SK-N-SH (cell line): ENCODE measurements at regions not wholly inside any gene's neighbourhood (a gene's known extent, or its start where the extent isn't known, plus 50 kb on each side); places are given as distances from the start of the nearest gene placed in this dataset.

Experiments
- CTCF ChIA-PET: fragments of 300-600, 350-600 bp; formaldehyde crosslinking; extraction: SDS; loops from one replicate; lab custom pipeline; 2021; lab: Yijun Ruan, JAX
- POLR2A ChIA-PET: fragments of 350-600 bp; sonication (Branson Sonifier 250); formaldehyde crosslinking; extraction: SDS; loops from one replicate; lab custom pipeline; 2020; ENCODE audit warnings: antibody characterized with exemption, inconsistent platforms; lab: Yijun Ruan, JAX
- DNase-seq: peaks from one replicate; pipeline ENCODE4 v3.0.0; 2012
- H2AFZ ChIP-seq: fragments of 200-600 bp; sonication (generic); 2 replicates; pipeline ENCODE4 v1.8.1; 2016; ENCODE audit warnings: antibody characterized with exemption, mild to moderate bottlenecking, low read depth
- H3F3A ChIP-seq: fragments of 200-600 bp; sonication (generic); replicated peaks from 2 replicates; pipeline ENCODE3; 2016; ENCODE audit warnings: antibody characterized with exemption, mild to moderate bottlenecking; ENCODE audit not compliant: insufficient read depth
- H3K27ac ChIP-seq, 2 experiments: fragments of 200-500 bp in 1 of 2; fragments of 200-600 bp in 1 of 2; sonication (Bioruptor generic) in 1 of 2; sonication (generic), shearing (Covaris generic) in 1 of 2; 2 replicates each; pipeline versions ENCODE4 v1.5.1 to v1.6.1; 2014 to 2016; ENCODE audit warnings: low read depth in 2 of 2, inconsistent platforms in 1 of 2, low read length in 1 of 2, mild to moderate bottlenecking in 1 of 2, mixed read lengths in 1 of 2
- H3K27me3 ChIP-seq: fragments of 200-600 bp; sonication (generic), shearing (Covaris generic); 2 replicates; pipeline ENCODE4 v1.6.1; 2016; ENCODE audit warnings: mixed run types; ENCODE audit not compliant: insufficient read depth
- H3K36me3 ChIP-seq, 2 experiments: fragments of 200-500 bp in 1 of 2; fragments of 200-600 bp in 1 of 2; sonication (Bioruptor generic) in 1 of 2; sonication (generic) in 1 of 2; replicated peaks in 1 of 2; 2 replicates each; pipeline versions ENCODE3 to v1.5.1; 2014 to 2016; ENCODE audit warnings: low read length in 1 of 2, mild to moderate bottlenecking in 1 of 2; ENCODE audit not compliant: insufficient read depth in 2 of 2, control insufficient read depth in 1 of 2
- H3K4me1 ChIP-seq, 2 experiments: fragments of 200-500 bp in 1 of 2; fragments of 200-600 bp in 1 of 2; sonication (Bioruptor generic) in 1 of 2; sonication (generic), shearing (Covaris generic) in 1 of 2; 2 replicates each; pipeline versions ENCODE4 v1.5.1 to v1.6.1; 2014 to 2016; ENCODE audit warnings: low read depth in 1 of 2, low read length in 1 of 2, mixed run types in 1 of 2; ENCODE audit not compliant: insufficient read depth in 2 of 2, control insufficient read depth in 1 of 2
- H3K4me2 ChIP-seq: fragments of 200-600 bp; sonication (generic), shearing (Covaris generic); 2 replicates; pipeline ENCODE4 v1.6.1; 2017; ENCODE audit warnings: mixed run types
- H3K4me3 ChIP-seq, 2 experiments: fragments of 200-500 bp in 1 of 2; fragments of 200-600 bp in 1 of 2; sonication (Bioruptor generic) in 1 of 2; sonication (generic), shearing (Covaris generic) in 1 of 2; 2 replicates each; pipeline versions ENCODE4 v1.5.1 to v1.8.1; 2014 to 2016; ENCODE audit warnings: low read depth in 2 of 2, inconsistent platforms in 1 of 2, low read length in 1 of 2, mild to moderate bottlenecking in 1 of 2, mixed read lengths in 1 of 2, moderate library complexity in 1 of 2
- H3K79me2 ChIP-seq: fragments of 200-600 bp; sonication (generic); 2 replicates; pipeline ENCODE4 v1.8.1; 2017; ENCODE audit warnings: mild to moderate bottlenecking; ENCODE audit not compliant: insufficient read depth
- H3K9ac ChIP-seq: fragments of 200-600 bp; sonication (generic); 2 replicates; pipeline ENCODE4 v1.6.1; 2017; ENCODE audit warnings: mixed run types
- H3K9me2 ChIP-seq: fragments of 200-600 bp; sonication (generic); 2 replicates; pipeline ENCODE4 v1.6.1; 2017; ENCODE audit warnings: mixed run types
- H3K9me3 ChIP-seq: fragments of 200-600 bp; sonication (generic); 2 replicates; pipeline ENCODE4 v1.6.1; 2017; ENCODE audit warnings: mixed run types, mild to moderate bottlenecking, moderate library complexity
- H4K20me1 ChIP-seq: fragments of 200-600 bp; sonication (generic); 2 replicates; pipeline ENCODE4 v1.6.1; 2017; ENCODE audit warnings: mild to moderate bottlenecking, mixed run types; ENCODE audit not compliant: insufficient read depth
- CHD2 ChIP-seq: fragments of 150-350 bp; IDR thresholded peaks from 2 replicates; pipeline ENCODE4 v1.6.1; 2018; ENCODE audit warnings: low read length; ENCODE audit not compliant: partially characterized antibody
- EP300 ChIP-seq, 2 experiments: IDR thresholded peaks; 2 replicates each; pipeline versions ENCODE4 v1.4.0 to v1.6.1; 2012; ENCODE audit warnings: borderline replicate concordance in 1 of 2, low read depth in 1 of 2, low read length in 1 of 2
- FOSL2 ChIP-seq: IDR thresholded peaks from 2 replicates; pipeline ENCODE4 v1.4.0; 2012; ENCODE audit warnings: low read depth, mild to moderate bottlenecking, moderate library complexity, borderline replicate concordance
- FOXJ3 ChIP-seq: sonication (generic); formaldehyde crosslinking; IDR thresholded peaks from 2 replicates; pipeline ENCODE4 v1.5.1; 2020; ENCODE audit warnings: mild to moderate bottlenecking, missing genetic modification reagents
- GABPA ChIP-seq: IDR thresholded peaks from 2 replicates; pipeline ENCODE4 v1.4.0; 2012; ENCODE audit warnings: low read depth, mild to moderate bottlenecking
- MEF2A ChIP-seq: IDR thresholded peaks from 2 replicates; pipeline ENCODE4 v1.4.0; 2012; ENCODE audit warnings: low read depth, borderline replicate concordance
- NFIC ChIP-seq: IDR thresholded peaks from 2 replicates; pipeline ENCODE4 v1.4.0; 2012; ENCODE audit warnings: borderline replicate concordance
- POLR2AphosphoS5 ChIP-seq: IDR thresholded peaks from 2 replicates; pipeline ENCODE4 v1.6.1; 2012; ENCODE audit warnings: low read depth, low read length
- RAD21 ChIP-seq: IDR thresholded peaks from 2 replicates; pipeline ENCODE4 v1.6.1; 2012; ENCODE audit warnings: mild to moderate bottlenecking, low read length
- RXRA ChIP-seq: IDR thresholded peaks from 2 replicates; pipeline ENCODE4 v1.4.0; 2012; ENCODE audit warnings: low read depth, mild to moderate bottlenecking, borderline replicate concordance
- SIN3A ChIP-seq: IDR thresholded peaks from 2 replicates; pipeline ENCODE4 v1.6.1; 2012; ENCODE audit warnings: low read depth, mild to moderate bottlenecking, low read length, moderate library complexity, borderline replicate concordance
- TCF12 ChIP-seq: IDR thresholded peaks from 2 replicates; pipeline ENCODE4 v1.4.0; 2012
- TEAD4 ChIP-seq: IDR thresholded peaks from 2 replicates; pipeline ENCODE4 v1.4.0; 2012; ENCODE audit warnings: mild to moderate bottlenecking, borderline replicate concordance; ENCODE audit not compliant: insufficient read depth
- YY1 ChIP-seq: IDR thresholded peaks from 2 replicates; pipeline ENCODE4 v1.4.0; 2012; ENCODE audit warnings: low read depth, mild to moderate bottlenecking
- ZBTB33 ChIP-seq: IDR thresholded peaks from 2 replicates; pipeline ENCODE4 v1.4.0; 2012; ENCODE audit warnings: low read depth, borderline replicate concordance
- WGBS: methylation state at CpG from one replicate; pipeline ENCODE4 v1.1.6; 2017; ENCODE audit warnings: low lambda C conversion rate; 5-methylcytosine and 5-hydroxymethylcytosine counted together
- TF ChIP-seq, protein P1 (sequence below): fragments of 200-600 bp; sonication (generic); IDR thresholded peaks from 2 replicates; pipeline ENCODE4 v1.6.1; 2017; ENCODE audit warnings: antibody characterized with exemption, mild to moderate bottlenecking, moderate library complexity
- TF ChIP-seq, protein P2 (sequence below): IDR thresholded peaks from 2 replicates; pipeline ENCODE4; 2012

GRCh38 chr2:163066085-163066484 lies 227.5 kb upstream of the KCNH7 start:
- H3K4me1 ChIP-seq, result no peaks in the 10 kb centered on the region
- POLR2A ChIA-PET, result no interaction called here
- H3K79me2 ChIP-seq, result no peaks in the 10 kb centered on the region
- no peaks in the 10 kb centered on the region for H3K27me3 ChIP-seq
- H3K4me3 ChIP-seq, result no peak overlapping the region
- TF ChIP-seq, protein P1, sequence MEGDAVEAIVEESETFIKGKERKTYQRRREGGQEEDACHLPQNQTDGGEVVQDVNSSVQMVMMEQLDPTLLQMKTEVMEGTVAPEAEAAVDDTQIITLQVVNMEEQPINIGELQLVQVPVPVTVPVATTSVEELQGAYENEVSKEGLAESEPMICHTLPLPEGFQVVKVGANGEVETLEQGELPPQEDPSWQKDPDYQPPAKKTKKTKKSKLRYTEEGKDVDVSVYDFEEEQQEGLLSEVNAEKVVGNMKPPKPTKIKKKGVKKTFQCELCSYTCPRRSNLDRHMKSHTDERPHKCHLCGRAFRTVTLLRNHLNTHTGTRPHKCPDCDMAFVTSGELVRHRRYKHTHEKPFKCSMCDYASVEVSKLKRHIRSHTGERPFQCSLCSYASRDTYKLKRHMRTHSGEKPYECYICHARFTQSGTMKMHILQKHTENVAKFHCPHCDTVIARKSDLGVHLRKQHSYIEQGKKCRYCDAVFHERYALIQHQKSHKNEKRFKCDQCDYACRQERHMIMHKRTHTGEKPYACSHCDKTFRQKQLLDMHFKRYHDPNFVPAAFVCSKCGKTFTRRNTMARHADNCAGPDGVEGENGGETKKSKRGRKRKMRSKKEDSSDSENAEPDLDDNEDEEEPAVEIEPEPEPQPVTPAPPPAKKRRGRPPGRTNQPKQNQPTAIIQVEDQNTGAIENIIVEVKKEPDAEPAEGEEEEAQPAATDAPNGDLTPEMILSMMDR, result no peak
- TF ChIP-seq, protein P2, sequence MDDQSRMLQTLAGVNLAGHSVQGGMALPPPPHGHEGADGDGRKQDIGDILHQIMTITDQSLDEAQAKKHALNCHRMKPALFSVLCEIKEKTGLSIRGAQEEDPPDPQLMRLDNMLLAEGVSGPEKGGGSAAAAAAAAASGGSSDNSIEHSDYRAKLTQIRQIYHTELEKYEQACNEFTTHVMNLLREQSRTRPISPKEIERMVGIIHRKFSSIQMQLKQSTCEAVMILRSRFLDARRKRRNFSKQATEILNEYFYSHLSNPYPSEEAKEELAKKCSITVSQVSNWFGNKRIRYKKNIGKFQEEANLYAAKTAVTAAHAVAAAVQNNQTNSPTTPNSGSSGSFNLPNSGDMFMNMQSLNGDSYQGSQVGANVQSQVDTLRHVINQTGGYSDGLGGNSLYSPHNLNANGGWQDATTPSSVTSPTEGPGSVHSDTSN, result no peak
- H3K9me3 ChIP-seq, result no peaks in the 10 kb centered on the region
- H4K20me1 ChIP-seq, result no peaks in the 10 kb centered on the region
- H3K27ac ChIP-seq, result no peak overlapping the region
- no peaks in the 10 kb centered on the region for H3K9me2 ChIP-seq
- H2AFZ ChIP-seq, result no peak overlapping the region
- H3K36me3 ChIP-seq, result no peaks in the 10 kb centered on the region
- no peaks in the 10 kb centered on the region for H3F3A ChIP-seq
- no peak overlapping the region for H3K4me2 ChIP-seq
- no peak overlapping the region for H3K9ac ChIP-seq
- CTCF ChIA-PET, result interaction anchor here (0.6 to 0.7 kb wide), 2 partner anchors 121 to 1380 kb away, joined by 3 read pairs; no protein-coding TSS in a partner anchor
- DNase-seq, result no peak

DNA sequence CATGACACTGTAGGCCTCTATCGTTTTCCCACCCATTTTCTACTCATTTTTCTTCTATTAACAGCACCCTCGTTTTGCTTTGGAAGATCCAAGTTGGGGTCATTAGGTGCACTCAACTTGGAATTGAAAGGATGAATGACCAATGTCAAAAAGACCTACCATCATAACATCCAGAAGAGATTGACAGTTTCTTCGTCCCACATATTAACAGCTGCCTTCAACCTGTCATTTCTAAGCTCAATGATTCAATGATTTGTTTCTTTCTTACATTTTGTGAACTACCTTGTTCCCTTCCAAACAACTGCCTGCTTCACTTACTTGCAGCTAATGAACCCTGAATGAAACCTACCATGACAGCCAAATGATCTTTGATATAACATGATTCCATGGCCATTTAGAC lies 224.0 kb upstream of the KCNH7 start:
- no peaks in the 10 kb centered on the region for H3K27me3 ChIP-seq
- no peaks in the 10 kb centered on the region for H3K9me2 ChIP-seq
- H3F3A ChIP-seq, result no peaks in the 10 kb centered on the region
- no peaks in the 10 kb centered on the region for H3K79me2 ChIP-seq
- no peaks in the 10 kb centered on the region for H3K9me3 ChIP-seq
- no peak overlapping the region for H3K27ac ChIP-seq
- no peak overlapping the region for H3K9ac ChIP-seq
- TF ChIP-seq NFIC (no peak), POLR2AphosphoS5 (no peak), ZBTB33 (no peak), MEF2A (no peak), TCF12 (no peak), SIN3A (no peak), RXRA (no peak), TEAD4 (no peak), EP300 (IDR thresholded peaks at IDR 0.05; ENCODE audit: borderline replicate concordance in 1 of 2, low read depth in 1 of 2, low read length in 1 of 2) (no peak), YY1 (no peak), GABPA (no peak), RAD21 (no peak), FOXJ3 (no peak), FOSL2 (no peak), CHD2 (no peak)
- no peak overlapping the region for H3K4me2 ChIP-seq
- H3K4me3 ChIP-seq, result no peak overlapping the region
- 13% methylated on average over 3 of the region's 3 CpGs for WGBS
- ChIA-PET POLR2A (no interaction called here), CTCF (interaction anchor here (0.8 kb wide), 1 partner anchor 23 kb away, joined by 3 read pairs; no protein-coding TSS in a partner anchor)
- H2AFZ ChIP-seq, result no peak overlapping the region
- no peak for DNase-seq
- H3K4me1 ChIP-seq, result no peaks in the 10 kb centered on the region
- no peaks in the 10 kb centered on the region for H4K20me1 ChIP-seq
- no peaks in the 10 kb centered on the region for H3K36me3 ChIP-seq
